Muscle of back (tissue), 3 donors: ENCODE measurements at regions not wholly inside any gene's neighbourhood (a gene's known extent, or its start where the extent isn't known, plus 50 kb on each side); places are given as distances from the start of the nearest gene placed in this dataset.
"Not testable (repeated sequence)": the region's sequence is repeated elsewhere in the genome, so short reads cannot be mapped to it uniquely, and the experiment has no call there.

Experiments
- DNase-seq, 3 donors: peaks; one replicate each; pipeline versions ENCODE4 v3.0.0 to v3.0.0-alpha.2; 2013

DNA sequence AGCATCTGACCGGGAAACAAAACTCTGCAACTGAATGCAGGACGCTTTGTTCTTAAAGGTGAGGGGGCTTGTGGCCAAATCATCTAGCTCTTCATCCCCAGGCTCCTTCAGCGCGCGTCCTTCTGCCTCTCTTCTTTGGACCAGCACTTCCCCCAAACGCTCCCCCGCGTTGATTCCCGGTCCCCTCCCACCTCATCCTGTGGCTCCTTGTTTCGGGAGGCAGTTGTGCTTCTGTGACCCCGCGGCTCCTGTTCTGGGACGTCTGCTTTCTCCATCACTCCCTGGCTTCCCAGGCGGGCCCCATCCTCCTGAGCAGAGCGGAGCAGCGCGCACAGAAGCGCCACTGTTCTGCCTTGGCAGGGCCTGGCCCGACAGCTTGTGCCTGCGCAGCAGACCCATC, 109.7 kb upstream of the ZNG1E start:
- not testable (repeated sequence) for DNase-seq

DNA sequence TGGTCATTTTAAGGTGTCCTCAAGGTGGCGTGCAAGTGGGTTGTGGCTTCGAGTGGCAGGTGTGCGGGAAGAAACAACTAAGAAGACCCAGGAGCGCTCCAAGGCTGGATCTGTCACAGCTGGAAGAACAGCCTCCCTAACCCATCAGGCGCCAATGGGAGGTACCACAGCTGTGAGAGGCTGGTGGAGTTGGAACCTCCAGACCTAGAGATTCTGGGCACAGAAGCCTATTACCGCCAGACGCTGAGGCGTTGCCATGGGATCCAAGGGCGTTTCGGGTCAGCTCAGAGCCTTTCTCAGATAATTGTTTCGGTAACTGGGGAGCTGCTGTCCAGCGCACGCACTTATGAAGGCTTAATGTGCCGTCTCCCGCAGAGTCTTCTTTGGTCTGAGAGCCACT, 156.7 kb upstream of the ZNG1E start:
- not testable (repeated sequence) for DNase-seq

DNA sequence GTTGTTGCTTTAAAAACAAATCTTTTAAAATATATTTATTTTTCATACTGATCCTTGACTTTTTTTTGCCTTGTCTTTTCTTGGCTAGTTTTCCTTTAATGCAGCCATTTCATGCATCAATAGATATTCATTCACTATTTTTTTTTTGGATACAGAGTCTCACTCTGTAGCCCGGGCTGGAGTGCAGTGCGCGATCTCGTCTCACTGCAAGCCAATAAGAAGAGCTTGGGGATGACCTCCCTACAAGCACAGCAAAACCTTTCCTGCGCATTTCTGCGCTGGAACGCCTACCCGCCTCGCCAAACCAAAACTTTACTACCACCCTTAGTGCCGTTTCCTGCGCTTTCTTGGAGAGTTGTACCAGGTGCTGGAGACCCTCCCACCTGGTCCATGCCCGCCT, 161.3 kb upstream of the ZNG1E start:
- DNase-seq: not testable (repeated sequence)

DNA sequence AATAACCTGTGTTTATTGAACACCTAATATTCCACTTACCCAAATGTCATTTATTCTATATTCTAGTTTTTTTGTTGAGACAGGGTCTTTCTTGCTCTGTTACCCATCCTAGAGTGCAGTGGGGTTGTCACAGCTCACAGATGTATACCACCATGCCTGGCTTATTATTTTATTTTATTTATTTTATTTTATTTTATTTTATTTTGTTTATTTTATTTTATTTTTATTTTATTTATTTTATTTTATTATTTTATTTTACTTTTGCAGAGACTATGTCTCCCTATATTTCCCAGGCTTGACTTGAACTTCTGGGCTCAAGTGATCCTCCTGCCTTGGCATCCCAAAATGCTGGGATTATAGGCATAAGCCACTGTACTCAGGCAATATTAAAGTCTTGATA, 167.8 kb upstream of the ZNG1E start:
- DNase-seq: not testable (repeated sequence)

DNA sequence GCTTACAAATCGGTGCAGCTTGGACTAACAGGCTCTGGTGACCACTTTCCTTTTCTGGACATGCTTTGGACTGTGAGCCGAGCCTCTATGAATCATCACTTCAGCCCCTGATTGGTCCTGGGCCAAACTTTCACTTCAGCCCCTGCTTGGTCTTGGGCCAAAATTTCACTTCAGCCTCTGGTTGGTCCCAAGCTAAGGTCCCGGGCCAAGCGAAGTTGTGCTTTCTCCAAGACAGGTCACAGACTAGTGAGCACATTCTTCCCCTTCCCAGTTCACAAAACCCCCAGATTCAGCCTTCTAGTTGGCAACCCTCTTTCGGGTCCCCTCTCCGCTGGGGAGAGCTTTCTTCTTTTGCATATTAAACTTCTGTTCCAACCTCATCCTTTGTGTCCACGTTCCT, 171.0 kb upstream of the ZNG1E start:
- not testable (repeated sequence) for DNase-seq

DNA sequence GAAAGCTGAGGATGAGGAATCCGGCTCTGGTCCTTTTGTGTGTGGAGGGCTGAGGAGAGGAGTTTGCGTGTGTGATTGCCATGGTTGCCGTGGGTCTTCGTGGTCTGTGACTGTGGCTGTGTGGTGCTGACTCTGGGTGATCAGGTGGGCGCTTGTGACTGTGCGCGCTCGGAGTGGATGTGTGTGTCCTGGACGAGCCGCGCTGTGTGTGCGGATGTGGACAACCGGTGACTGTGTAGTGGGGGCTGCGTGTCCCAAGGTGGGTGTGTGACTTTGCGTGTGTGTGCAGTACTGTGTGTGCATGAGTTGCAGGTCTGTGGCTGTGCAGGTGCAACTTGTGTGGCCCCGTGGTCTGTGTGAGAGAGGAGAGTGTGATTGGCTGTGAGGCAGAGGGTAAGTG, 172.0 kb upstream of the ZNG1E start:
- DNase-seq: not testable (repeated sequence)

DNA sequence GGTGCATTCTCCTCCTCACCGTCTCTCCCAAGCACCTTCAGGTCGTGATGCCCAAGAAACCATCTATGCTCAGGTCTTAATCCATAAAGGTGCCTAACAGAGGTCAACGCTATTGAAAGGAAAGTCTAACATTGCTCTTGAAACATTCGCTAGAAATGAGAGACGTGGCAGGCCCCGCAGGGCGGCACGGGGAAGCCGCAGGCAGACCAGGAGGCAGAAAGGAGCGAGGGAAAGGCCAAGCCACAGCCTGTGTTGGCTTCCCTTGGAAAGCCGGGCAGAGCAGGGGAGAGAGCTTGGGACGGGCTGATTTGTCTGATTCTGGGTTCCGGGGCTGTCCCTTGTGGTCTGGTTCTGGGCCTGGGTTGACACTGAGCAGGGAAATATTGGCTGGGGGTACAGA, 192.8 kb upstream of the ZNG1E start:
- not testable (repeated sequence) for DNase-seq

DNA sequence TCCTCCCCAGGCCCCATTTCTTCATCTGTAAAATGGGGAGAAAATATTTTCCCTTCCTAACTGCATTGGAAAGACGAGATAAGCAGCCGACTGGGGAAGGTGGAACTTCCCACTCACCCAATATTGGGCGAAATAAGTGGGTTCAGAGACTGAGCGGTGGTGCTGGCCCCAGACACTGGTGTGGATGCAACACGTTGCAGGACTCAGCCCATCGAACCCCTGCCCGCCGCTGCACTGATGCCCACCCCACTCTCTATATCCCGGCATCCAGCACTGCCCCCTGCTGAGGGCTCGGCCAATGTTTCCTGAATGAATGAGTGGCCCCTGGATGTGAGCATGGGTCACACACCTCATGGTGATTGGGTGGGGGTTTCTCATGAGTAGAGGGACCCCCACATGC, 194.4 kb upstream of the ZNG1E start:
- not testable (repeated sequence) for DNase-seq

DNA sequence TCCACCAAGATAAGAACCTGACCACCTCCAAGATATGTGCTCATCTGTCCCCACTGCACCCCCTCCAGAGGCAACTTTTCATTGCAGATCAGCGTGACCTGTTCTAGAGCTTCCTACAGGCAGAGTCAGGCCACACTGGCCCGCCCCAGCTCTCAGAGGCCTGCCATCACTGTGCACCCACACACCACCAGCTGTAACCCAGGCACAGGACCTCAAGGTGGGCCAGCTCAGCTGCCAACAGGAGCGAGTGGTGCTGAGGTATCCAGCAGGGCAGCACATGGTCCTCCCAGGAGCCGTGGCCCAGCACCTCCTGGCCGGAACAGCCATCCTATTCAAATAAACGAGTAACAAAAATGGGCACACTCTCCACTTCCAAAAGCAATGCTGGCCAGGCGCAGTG, 189.9 kb upstream of the FOXD4L5 start:
- not testable (repeated sequence) for DNase-seq

DNA sequence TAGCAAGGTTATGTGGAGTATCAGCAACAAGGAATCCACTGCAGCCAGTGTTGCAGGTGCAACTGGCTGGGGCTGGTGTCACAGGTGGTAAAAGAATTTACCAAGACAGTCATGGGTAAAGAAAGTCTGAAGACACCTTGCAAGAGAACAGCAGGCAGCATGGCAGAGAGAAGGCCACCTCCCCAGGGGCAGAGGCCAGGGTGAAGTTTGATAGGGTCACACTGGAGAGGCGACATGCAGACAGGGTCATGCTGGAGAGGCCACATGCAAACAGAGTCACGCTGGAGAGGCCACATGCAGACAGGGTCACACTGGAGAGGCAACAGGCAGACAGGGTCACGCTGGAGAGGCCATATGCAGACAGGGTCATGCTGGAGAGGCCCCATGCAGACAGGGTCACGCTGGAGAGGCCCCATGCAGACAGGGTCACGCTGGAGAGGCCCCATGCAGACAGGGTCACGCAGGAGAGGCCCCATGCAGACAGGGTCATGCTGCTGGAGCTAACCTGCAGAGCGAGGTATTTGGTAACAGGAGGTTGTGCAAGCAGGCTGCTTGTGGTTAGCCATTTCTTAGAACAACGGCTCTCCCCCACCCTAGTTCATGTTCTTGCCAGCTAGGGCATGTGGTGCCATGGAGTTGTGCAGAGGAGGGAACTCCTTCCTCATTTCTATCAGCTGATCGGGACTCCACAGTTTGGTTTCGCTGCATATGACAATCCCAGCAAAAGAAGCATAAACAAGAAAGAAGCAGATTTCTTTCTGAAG, 188.2 kb upstream of the FOXD4L5 start:
- DNase-seq: not testable (repeated sequence)

DNA sequence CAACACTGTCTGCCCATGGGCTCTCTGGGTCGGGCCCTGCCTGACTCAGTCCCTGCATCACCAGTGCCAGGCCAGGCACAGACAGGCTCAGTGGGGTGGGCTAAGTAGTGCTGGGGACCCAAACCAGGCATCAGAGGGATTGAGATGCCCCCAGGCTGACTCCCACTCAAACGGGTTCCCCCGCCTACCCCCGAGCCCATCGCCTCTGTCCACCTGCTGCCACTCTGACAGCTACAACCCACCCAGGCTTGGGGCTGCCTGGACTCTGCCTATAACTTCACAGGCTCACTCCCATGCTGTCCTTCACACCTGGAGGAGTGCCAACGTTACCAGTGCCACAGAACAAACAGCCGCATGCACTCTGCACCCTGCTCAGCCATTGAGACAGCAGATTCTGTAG, 186.1 kb upstream of the FOXD4L5 start:
- not testable (repeated sequence) for DNase-seq

DNA sequence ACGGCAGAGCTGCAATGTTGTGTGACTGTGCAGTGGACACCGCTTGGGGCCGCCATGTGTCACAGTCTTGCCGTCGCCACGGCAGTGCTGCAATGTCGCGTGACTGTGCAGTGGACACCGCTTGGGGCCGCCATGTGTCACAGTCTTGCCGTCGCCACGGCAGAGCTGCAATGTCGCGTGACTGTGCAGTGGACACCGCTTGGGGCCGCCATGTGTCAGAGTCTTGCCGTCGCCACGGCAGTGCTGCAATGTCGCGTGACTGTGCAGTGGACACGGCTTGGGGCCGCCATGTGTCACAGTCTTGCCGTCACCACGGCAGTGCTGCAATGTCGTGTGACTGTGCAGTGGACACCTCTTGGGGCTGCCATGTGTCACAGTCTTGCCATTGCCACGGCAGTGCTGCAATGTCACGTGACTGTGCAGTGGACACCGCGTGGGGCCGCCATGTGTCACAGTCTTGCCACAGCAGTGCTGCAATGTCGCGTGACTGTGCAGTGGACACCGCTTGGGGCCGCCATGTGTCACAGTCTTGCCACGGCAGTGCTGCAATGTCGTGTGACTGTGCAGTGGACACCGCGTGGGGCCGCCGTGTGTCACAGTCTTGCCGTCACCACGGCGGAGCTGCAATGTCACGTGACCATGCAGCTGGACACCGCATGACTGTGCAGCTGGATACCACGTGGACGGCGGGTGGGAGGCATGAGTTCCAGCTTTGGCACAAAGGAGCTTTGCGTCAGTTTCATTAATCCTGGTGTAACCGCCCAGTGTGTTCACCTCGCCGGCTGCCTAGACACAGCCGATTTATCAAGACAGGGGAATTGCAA, 182.1 kb upstream of the FOXD4L5 start:
- DNase-seq: not testable (repeated sequence)

DNA sequence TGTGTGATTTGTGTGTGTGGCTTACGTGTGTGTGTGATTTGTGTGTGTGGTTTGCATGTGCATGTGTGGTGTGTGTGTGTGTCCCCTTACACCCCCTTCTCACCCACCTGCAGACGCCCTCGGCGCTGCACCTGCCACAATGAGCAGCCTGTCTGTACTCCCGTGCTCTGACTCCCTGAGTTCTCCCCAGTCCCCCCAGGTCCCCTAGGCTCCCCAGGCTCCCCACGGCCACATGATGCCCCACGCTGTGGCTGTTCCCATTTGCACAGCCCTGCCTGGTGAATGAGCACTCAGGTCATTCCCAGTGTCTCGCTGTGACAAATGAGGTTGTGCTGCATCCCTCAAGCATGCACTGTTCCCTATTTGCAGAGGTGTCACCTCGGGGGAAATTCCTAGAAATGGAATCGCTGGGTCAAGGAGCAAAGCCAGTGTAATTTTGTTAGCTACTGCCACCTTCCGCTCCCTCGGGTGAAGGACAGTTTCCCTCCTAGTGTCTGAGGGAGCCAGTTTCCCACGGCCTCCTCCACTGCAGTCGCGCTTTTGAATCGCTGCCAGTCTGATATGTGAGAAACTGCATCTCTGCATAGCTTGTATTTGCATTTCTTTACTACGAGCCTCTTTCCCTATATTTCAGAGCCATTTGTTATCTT, 180.4 kb upstream of the FOXD4L5 start:
- DNase-seq: not testable (repeated sequence)

DNA sequence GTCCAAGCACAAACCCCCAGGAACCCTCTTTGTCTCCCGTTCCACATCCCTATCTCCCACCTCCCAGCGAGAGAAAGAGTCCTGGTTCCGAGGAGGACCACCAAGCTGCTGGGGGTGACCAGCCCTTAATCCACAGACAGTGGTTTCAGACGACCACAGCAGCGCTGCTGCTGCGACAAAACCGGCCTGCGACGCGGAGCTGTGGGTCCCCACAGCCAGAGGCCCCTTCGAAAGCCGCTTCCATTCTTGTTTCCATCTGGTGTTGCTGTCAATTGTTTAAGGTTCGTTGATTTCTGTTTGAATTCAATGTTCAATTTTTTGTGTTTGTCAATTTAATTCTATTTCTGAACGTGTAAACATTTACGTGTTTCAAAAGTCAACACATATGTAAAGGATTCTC, 177.5 kb upstream of the FOXD4L5 start:
- not testable (repeated sequence) for DNase-seq

DNA sequence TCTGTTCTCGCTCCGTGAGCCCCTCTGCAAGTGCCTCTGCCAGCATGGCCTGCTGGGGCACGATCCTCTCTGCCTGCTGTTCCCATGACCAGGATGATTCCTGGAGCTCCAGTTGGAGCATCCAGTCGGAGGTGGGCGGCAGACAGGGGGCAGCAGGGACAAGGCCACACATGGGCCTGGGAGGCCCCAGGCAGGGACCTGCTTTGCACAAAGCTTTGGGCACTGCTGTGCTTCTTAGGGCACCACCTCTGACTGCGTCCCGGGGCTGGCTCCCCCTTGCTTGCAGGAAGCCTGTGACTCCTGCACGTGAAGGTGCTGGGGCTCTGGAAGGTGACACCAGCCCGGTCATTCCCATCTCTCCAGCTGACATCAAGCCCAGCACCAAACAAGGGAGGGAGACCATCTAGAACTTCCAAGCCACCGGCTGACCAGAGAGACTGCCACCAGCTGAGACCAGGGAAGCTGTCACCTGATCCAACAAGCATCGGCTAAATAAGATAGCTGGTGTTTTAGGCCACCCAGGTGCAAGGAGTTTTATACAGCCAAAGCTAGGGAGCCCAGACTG, 174.8 kb upstream of the FOXD4L5 start:
- no peak for DNase-seq

DNA sequence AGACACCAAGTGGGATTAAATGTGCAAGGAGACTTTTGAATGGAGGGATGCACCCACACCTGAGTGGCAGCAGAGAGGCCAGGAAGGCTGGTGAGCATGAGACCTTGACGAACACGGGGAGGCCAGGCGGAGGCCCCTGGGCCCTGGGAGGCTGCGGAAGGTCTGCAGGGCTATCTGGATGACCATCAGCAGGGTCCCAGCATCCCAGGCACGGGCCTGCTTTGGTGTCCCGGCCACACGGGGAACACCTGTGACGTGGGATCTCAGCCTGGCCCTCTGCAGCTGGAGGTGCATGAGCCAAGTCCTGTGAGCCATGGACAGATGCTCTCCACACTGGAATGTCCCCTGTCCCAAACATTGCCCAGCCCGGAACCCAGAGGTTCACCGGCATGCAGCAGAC, 174.0 kb upstream of the FOXD4L5 start:
- DNase-seq: no peak

DNA sequence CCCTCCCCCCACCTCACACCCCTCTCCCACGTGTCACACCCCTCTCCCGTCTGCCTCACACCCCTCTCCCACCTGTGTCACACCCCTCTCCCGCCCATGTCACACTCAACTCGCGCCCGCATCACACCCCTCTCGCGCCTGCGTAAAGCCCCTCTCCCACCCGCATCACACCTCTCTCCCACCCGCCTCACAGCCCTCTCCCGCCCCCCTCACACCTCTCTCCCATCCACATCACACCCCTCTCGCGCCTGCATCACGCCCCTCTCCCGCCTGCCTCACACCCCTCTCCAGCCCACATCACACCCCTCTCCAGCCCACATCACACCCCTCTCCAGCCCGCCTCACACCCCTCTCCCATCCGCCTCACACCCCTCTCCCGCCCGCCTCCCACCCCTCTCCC, 173.5 kb upstream of the FOXD4L5 start:
- DNase-seq: no peak

DNA sequence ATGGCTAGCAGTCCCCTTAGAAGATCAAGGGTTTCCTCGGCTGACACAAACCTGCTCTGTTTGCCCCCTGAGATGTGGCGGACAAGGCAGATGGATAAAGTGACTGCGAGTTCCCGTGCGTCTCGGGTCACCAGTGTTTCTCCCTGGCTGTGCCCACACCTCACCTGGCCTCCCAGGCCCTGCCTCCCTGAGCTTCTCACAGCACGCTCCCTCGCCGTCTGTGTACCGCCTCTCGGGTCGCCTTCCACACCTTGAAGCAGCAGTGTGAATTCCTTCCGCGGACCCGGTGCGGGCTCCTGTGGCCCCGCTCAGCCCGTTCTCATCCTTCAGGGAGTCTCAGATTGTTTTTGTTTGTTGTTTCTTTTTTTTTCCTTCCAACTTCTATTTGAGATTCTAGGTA, 172.0 kb upstream of the FOXD4L5 start:
- not testable (repeated sequence) for DNase-seq

DNA sequence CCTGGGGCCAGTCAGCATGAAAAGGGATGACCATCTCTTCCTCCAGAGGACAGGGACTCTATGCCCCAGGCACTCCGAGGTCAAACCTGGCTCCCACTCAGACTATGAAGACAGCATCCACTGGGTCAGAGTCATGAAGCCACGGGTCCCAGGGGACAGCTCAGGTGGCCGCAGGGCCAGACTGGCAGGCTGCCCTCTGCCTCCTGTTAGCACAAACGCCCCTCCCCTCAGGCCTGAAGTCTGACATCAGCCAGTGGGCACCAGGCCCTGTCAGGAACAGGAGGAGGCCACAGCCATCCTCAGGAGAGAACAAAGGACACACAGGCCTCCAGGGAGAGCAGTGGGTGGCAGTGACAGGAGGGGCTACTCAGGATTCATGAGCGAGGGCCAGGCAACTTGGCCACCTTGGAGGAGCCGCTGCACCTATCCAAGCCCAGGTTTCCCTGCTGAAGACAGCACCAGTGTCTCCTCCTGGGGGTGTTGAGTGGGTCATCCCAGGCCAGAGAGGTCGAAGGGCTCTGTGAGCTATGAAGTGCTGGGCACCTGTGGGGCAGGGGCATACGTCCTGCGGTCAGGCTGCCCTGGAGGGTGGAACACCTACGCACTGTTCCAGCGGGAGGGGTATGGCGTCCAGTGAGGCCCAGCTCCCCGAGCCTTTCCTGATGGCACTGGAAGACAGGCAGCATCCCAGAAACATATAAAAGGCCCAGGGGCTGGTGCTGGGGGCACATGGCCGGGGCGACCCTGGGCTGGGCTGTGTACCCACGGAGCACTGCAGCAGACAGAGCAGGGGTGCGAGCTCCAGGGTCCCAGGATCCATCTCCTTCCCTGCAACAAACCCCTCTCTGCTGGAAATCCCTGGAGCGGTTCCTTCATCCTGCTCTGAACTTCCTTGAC, 171.0 kb upstream of the FOXD4L5 start:
- DNase-seq: not testable (repeated sequence)

DNA sequence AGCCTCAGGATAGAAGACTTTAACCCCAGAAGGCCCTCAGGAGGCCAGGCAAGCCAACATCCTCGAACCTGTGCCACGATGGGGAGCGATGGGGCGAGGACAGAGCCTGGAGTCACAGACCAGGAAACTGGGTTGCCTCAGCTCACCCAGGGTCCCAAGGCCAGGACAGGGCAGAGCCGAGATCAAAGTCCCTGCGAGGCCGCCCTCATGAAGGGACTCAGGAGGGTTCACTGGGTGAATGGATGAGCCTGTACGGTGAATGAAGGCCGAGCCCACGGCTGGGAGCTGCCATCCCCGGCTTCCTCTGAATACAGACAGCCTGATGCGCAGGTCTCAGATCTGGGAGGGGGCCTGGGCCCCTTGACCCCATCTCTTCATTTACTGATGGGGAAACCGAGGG, 170.1 kb upstream of the FOXD4L5 start:
- not testable (repeated sequence) for DNase-seq

DNA sequence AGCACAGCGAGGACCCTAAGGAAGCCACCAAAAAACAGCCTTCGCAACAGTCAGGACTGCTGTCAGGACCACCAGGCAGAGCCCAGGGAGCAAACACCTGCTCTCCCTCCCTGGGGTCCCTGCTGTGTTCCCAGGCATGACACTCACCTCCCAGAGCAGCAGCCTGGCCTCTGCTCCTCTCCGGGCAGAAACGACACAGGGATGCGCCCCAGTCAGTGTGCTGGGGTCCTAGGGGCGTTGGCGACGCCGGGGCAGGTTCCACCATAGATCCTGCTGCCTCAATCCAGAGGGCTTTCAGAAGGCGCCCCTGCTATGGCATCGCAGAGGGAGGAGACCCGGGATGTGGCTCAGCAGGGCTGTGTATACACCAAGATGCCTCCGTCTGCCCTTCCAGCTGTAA, 169.7 kb upstream of the FOXD4L5 start:
- DNase-seq: not testable (repeated sequence)
